Memory B cell (primary cell): ENCODE measurements at regions not wholly inside any gene's neighbourhood (a gene's known extent, or its start where the extent isn't known, plus 50 kb on each side); places are given as distances from the start of the nearest gene placed in this dataset.
A peak's percentile ranks its signal among the peaks of the same experiment; 100 is the strongest.
"Not testable (repeated sequence)": the region's sequence is repeated elsewhere in the genome, so short reads cannot be mapped to it uniquely, and the experiment has no call there.

Source experiments
- ATAC-seq: fragments of 150-1000 bp; cut with Tn5 transposase; 2 replicates; pipeline ENCODE4 v1.10.0; 2021; ENCODE audit warnings: low read depth, mild to moderate bottlenecking, moderate library complexity
- DNase-seq, 2 donors: peaks; one replicate each; pipeline ENCODE4 v3.0.0; 2022; ENCODE audit warnings: low spot score in 2 of 2
- H3K27ac Mint-ChIP-seq: one replicate; pipeline ENCODE4 v1.8.0; 2022; ENCODE audit warnings: mild to moderate bottlenecking, moderate library complexity, mixed read lengths
- H3K27me3 Mint-ChIP-seq: one replicate; pipeline ENCODE4 v1.8.0; 2022; ENCODE audit warnings: mixed read lengths
- H3K36me3 Mint-ChIP-seq: one replicate; pipeline ENCODE4 v1.8.0; 2022; ENCODE audit warnings: mild to moderate bottlenecking, mixed read lengths
- H3K4me1 Mint-ChIP-seq: one replicate; pipeline ENCODE4 v1.8.0; 2022; ENCODE audit warnings: mixed read lengths
- H3K4me3 Mint-ChIP-seq: one replicate; pipeline ENCODE4 v1.8.0; 2022; ENCODE audit warnings: mild to moderate bottlenecking, moderate library complexity, mixed read lengths
- H3K9me3 Mint-ChIP-seq: one replicate; pipeline ENCODE4 v1.8.0; 2022; ENCODE audit warnings: mixed read lengths

GRCh38 chr3:6260551-6261191 lies 600.2 kb upstream of the GRM7 start:
- ATAC-seq: no peak
- Mint-ChIP-seq H3K36me3 (no peaks in the 10 kb centered on the region), H3K27ac (no peak overlapping the region), H3K4me1 (peaks cover 9% of the 10 kb centered on the region), H3K4me3 (no peak overlapping the region), H3K9me3 (no peaks in the 10 kb centered on the region), H3K27me3 (no peaks in the 10 kb centered on the region)
- no peak for DNase-seq

GRCh38 chr3:6262010-6262409 lies 598.9 kb upstream of the GRM7 start:
- H3K27ac Mint-ChIP-seq: no peak overlapping the region
- H3K27me3 Mint-ChIP-seq: no peaks in the 10 kb centered on the region
- DNase-seq (no peak), ATAC-seq (no peak)
- H3K9me3 Mint-ChIP-seq: no peaks in the 10 kb centered on the region
- H3K36me3 Mint-ChIP-seq: no peaks in the 10 kb centered on the region
- H3K4me1 Mint-ChIP-seq: peaks cover 9% of the 10 kb centered on the region
- H3K4me3 Mint-ChIP-seq: no peak overlapping the region

GRCh38 chr3:6264036-6264435 lies 596.9 kb upstream of the GRM7 start:
- Mint-ChIP-seq H3K27ac (no peak overlapping the region), H3K4me1 (peaks cover under 1% of the 10 kb centered on the region), H3K4me3 (no peak overlapping the region), H3K27me3 (no peaks in the 10 kb centered on the region), H3K36me3 (no peaks in the 10 kb centered on the region), H3K9me3 (no peaks in the 10 kb centered on the region)
- DNase-seq (no peak), ATAC-seq (no peak)

GRCh38 chr3:6264906-6265305 lies 596.0 kb upstream of the GRM7 start:
- H3K9me3 Mint-ChIP-seq: peaks cover 2% of the 10 kb centered on the region
- H3K27me3 Mint-ChIP-seq: peaks cover 2% of the 10 kb centered on the region
- no peaks in the 10 kb centered on the region for H3K4me1 Mint-ChIP-seq
- no peak overlapping the region for H3K27ac Mint-ChIP-seq
- peaks cover 2% of the 10 kb centered on the region for H3K36me3 Mint-ChIP-seq
- DNase-seq: no peak
- ATAC-seq: no peak
- H3K4me3 Mint-ChIP-seq: no peak overlapping the region

GRCh38 chr3:6266135-6266534 lies 594.8 kb upstream of the GRM7 start:
- Mint-ChIP-seq H3K4me1 (no peaks in the 10 kb centered on the region), H3K27me3 (peaks cover 2% of the 10 kb centered on the region), H3K4me3 (no peak overlapping the region), H3K27ac (no peak overlapping the region), H3K36me3 (peaks cover 2% of the 10 kb centered on the region), H3K9me3 (peaks cover 2% of the 10 kb centered on the region)
- no peak for ATAC-seq
- DNase-seq: no peak

GRCh38 chr3:6273878-6274277 lies 587.0 kb upstream of the GRM7 start:
- peaks cover 2% of the 10 kb centered on the region for H3K36me3 Mint-ChIP-seq
- no peak for ATAC-seq
- H3K9me3 Mint-ChIP-seq: peaks cover 2% of the 10 kb centered on the region
- no peak overlapping the region for H3K27ac Mint-ChIP-seq
- H3K4me3 Mint-ChIP-seq: no peak overlapping the region
- H3K27me3 Mint-ChIP-seq: peaks cover 5% of the 10 kb centered on the region
- DNase-seq: no peak
- H3K4me1 Mint-ChIP-seq: no peaks in the 10 kb centered on the region

- H3K36me3 Mint-ChIP-seq: no peaks in the 10 kb centered on the region
- DNase-seq: no peak
- no peaks in the 10 kb centered on the region for H3K27me3 Mint-ChIP-seq
- H3K27ac Mint-ChIP-seq: peak overlapping the region; percentile 62
- ATAC-seq: peak; percentile 80
- H3K4me1 Mint-ChIP-seq: peaks cover 33% of the 10 kb centered on the region
- peak overlapping the region; percentile 37 for H3K4me3 Mint-ChIP-seq
- peaks cover 4% of the 10 kb centered on the region for H3K9me3 Mint-ChIP-seq
Measured at GRCh38 chr3:6281662-6282061, 579.3 kb upstream of the GRM7 start.

- peak overlapping the region; percentile 24 for H3K4me3 Mint-ChIP-seq
- H3K36me3 Mint-ChIP-seq: no peaks in the 10 kb centered on the region
- DNase-seq: peak in 1 of 2 donors; percentile 2
- peaks cover 5% of the 10 kb centered on the region for H3K9me3 Mint-ChIP-seq
- ATAC-seq: peak; percentile 69
- peaks cover 33% of the 10 kb centered on the region for H3K4me1 Mint-ChIP-seq
- H3K27me3 Mint-ChIP-seq: no peaks in the 10 kb centered on the region
- peak overlapping the region; percentile 62 for H3K27ac Mint-ChIP-seq
Measured at GRCh38 chr3:6282918-6283317, 578.0 kb upstream of the GRM7 start.

GRCh38 chr3:6287088-6287875 lies 573.6 kb upstream of the GRM7 start:
- no peak overlapping the region for H3K4me3 Mint-ChIP-seq
- DNase-seq (no peak), ATAC-seq (no peak)
- H3K4me1 Mint-ChIP-seq: peaks cover 19% of the 10 kb centered on the region
- no peak overlapping the region for H3K27ac Mint-ChIP-seq
- H3K9me3 Mint-ChIP-seq: peaks cover 14% of the 10 kb centered on the region
- H3K27me3 Mint-ChIP-seq: no peaks in the 10 kb centered on the region
- no peaks in the 10 kb centered on the region for H3K36me3 Mint-ChIP-seq

- H3K27me3 Mint-ChIP-seq: no peaks in the 10 kb centered on the region
- H3K36me3 Mint-ChIP-seq: peaks cover 6% of the 10 kb centered on the region
- DNase-seq: no peak
- H3K27ac Mint-ChIP-seq: no peak overlapping the region
- no peak for ATAC-seq
- no peak overlapping the region for H3K4me3 Mint-ChIP-seq
- H3K4me1 Mint-ChIP-seq: no peaks in the 10 kb centered on the region
- H3K9me3 Mint-ChIP-seq: peaks cover 15% of the 10 kb centered on the region
Measured at GRCh38 chr3:6301626-6302025, 559.3 kb upstream of the GRM7 start.

- peaks cover 1% of the 10 kb centered on the region for H3K27me3 Mint-ChIP-seq
- no peaks in the 10 kb centered on the region for H3K36me3 Mint-ChIP-seq
- no peaks in the 10 kb centered on the region for H3K4me1 Mint-ChIP-seq
- DNase-seq (no peak), ATAC-seq (no peak)
- no peak overlapping the region for H3K4me3 Mint-ChIP-seq
- H3K27ac Mint-ChIP-seq: no peak overlapping the region
- no peaks in the 10 kb centered on the region for H3K9me3 Mint-ChIP-seq
Measured at GRCh38 chr3:6315906-6316305, 545.0 kb upstream of the GRM7 start.

GRCh38 chr3:6321999-6322398 lies 538.9 kb upstream of the GRM7 start:
- H3K4me1 Mint-ChIP-seq: no peaks in the 10 kb centered on the region
- H3K9me3 Mint-ChIP-seq: no peaks in the 10 kb centered on the region
- H3K4me3 Mint-ChIP-seq: no peak overlapping the region
- H3K27me3 Mint-ChIP-seq: peaks cover 1% of the 10 kb centered on the region
- no peak for DNase-seq
- no peak for ATAC-seq
- no peak overlapping the region for H3K27ac Mint-ChIP-seq
- H3K36me3 Mint-ChIP-seq: no peaks in the 10 kb centered on the region

GRCh38 chr3:6326771-6327170 lies 534.1 kb upstream of the GRM7 start:
- ATAC-seq: no peak
- H3K27ac Mint-ChIP-seq: no peak overlapping the region
- no peaks in the 10 kb centered on the region for H3K4me1 Mint-ChIP-seq
- H3K4me3 Mint-ChIP-seq: no peak overlapping the region
- DNase-seq: no peak
- H3K36me3 Mint-ChIP-seq: peaks cover 4% of the 10 kb centered on the region
- H3K9me3 Mint-ChIP-seq: no peaks in the 10 kb centered on the region
- H3K27me3 Mint-ChIP-seq: no peaks in the 10 kb centered on the region

- not testable (repeated sequence) for H3K9me3 Mint-ChIP-seq, H3K27ac Mint-ChIP-seq, H3K4me3 Mint-ChIP-seq, ATAC-seq, H3K36me3 Mint-ChIP-seq, H3K4me1 Mint-ChIP-seq, DNase-seq, H3K27me3 Mint-ChIP-seq
Measured at GRCh38 chr3:6340980-6341325, 520.0 kb upstream of the GRM7 start.

- Mint-ChIP-seq H3K4me3 (no peak overlapping the region), H3K27ac (no peak overlapping the region), H3K27me3 (peaks cover under 1% of the 10 kb centered on the region), H3K36me3 (no peaks in the 10 kb centered on the region), H3K9me3 (no peaks in the 10 kb centered on the region), H3K4me1 (no peaks in the 10 kb centered on the region)
- DNase-seq (no peak), ATAC-seq (no peak)
Measured at GRCh38 chr3:6351752-6352151, 509.2 kb upstream of the GRM7 start.
